DND-41 (cell line): ENCODE measurements at regions not wholly inside any gene's neighbourhood (a gene's known extent, or its start where the extent isn't known, plus 50 kb on each side); places are given as distances from the start of the nearest gene placed in this dataset.

ENCODE experiments used
- ATAC-seq: fragments of 200-7000 bp; cut with Tn5 transposase; 3 replicates; pipeline ENCODE4 v1.9.1; 2021; ENCODE audit warnings: low read depth; ENCODE audit not compliant: insufficient read depth
- DNase-seq: peaks from one replicate; pipeline ENCODE4 v3.0.0-alpha.2; 2020
- H2AFZ ChIP-seq: 2 replicates; pipeline ENCODE4 v1.6.0; 2012; ENCODE audit warnings: low read depth, low read length
- H3K27ac ChIP-seq: 2 replicates; pipeline ENCODE4 v1.5.1; 2012; ENCODE audit warnings: low read length, inconsistent platforms
- H3K27me3 ChIP-seq: fragments of 200-600 bp; sonication (generic); 2 replicates; pipeline ENCODE4 v1.6.0; 2012; ENCODE audit warnings: low read length, mild to moderate bottlenecking, inconsistent platforms; ENCODE audit not compliant: insufficient read depth, poor library complexity
- H3K36me3 ChIP-seq: 2 replicates; pipeline ENCODE4 v1.5.1; 2012; ENCODE audit warnings: low read length, inconsistent platforms; ENCODE audit not compliant: insufficient read depth
- H3K4me1 ChIP-seq: 2 replicates; pipeline ENCODE4 v1.5.1; 2012; ENCODE audit warnings: mild to moderate bottlenecking, low read length; ENCODE audit not compliant: insufficient read depth
- H3K4me2 ChIP-seq: 2 replicates; pipeline ENCODE4 v1.6.0; 2012; ENCODE audit warnings: mild to moderate bottlenecking, moderate library complexity, low read length, inconsistent platforms; ENCODE audit not compliant: insufficient read depth
- H3K4me3 ChIP-seq, 2 experiments: fragments of 200-600 bp in 1 of 2; shearing (Covaris generic) in 1 of 2; 2 replicates each; pipeline ENCODE4 v1.5.1; 2012 to 2016; ENCODE audit warnings: inconsistent platforms in 2 of 2, low read length in 2 of 2, mild to moderate bottlenecking in 2 of 2, low read depth in 1 of 2, moderate library complexity in 1 of 2
- H3K79me2 ChIP-seq: 2 replicates; pipeline ENCODE4 v1.6.0; 2012; ENCODE audit warnings: low read length, inconsistent platforms; ENCODE audit not compliant: insufficient read depth
- H3K9ac ChIP-seq: 2 replicates; pipeline ENCODE4 v1.6.0; 2012; ENCODE audit warnings: low read depth, mild to moderate bottlenecking, inconsistent platforms, low read length, moderate library complexity
- H3K9me3 ChIP-seq: 2 replicates; pipeline ENCODE4 v1.5.1; 2012; ENCODE audit warnings: low read length, moderate library complexity, mild to moderate bottlenecking, inconsistent platforms; ENCODE audit not compliant: insufficient read depth, severe bottlenecking
- H4K20me1 ChIP-seq: 2 replicates; pipeline ENCODE4 v1.6.0; 2012; ENCODE audit warnings: low read length; ENCODE audit not compliant: insufficient read depth
- CTCF ChIP-seq: IDR thresholded peaks from 2 replicates; pipeline ENCODE4 v1.5.1; 2012; ENCODE audit warnings: borderline replicate concordance, low read length, moderate library complexity, mild to moderate bottlenecking; ENCODE audit not compliant: poor library complexity, severe bottlenecking; ENCODE audit errors: extremely low read depth
- EZH2 ChIP-seq: IDR thresholded peaks from 3 replicates; pipeline ENCODE4 v1.6.1; 2012; ENCODE audit warnings: borderline replicate concordance, low read depth, mild to moderate bottlenecking, moderate library complexity, low read length, inconsistent platforms; ENCODE audit not compliant: severe bottlenecking

- H3K27me3 ChIP-seq, result no peaks in the 10 kb centered on the region
- no peak for TF ChIP-seq CTCF
- no peak for TF ChIP-seq EZH2
- no peaks in the 10 kb centered on the region for H4K20me1 ChIP-seq
- peak overlapping the region; percentile 99 for H3K27ac ChIP-seq
- H3K4me1 ChIP-seq, result peaks cover 100% of the 10 kb centered on the region
- peaks cover 47% of the 10 kb centered on the region for H3K79me2 ChIP-seq
- DNase-seq (no peak), ATAC-seq (no peak)
- H3K9me3 ChIP-seq, result no peaks in the 10 kb centered on the region
- peak overlapping the region; percentile 0; the same call in 1 of the 2 replicates for H2AFZ ChIP-seq
- no peak overlapping the region for H3K4me3 ChIP-seq
- peak overlapping the region; percentile 31; the same call in 1 of the 2 replicates for H3K9ac ChIP-seq
- no peak overlapping the region for H3K4me2 ChIP-seq
- H3K36me3 ChIP-seq, result no peaks in the 10 kb centered on the region
Observed at GRCh38 chr14:98204139-98204538, 1067.9 kb downstream of the BCL11B start.

- DNase-seq (peak; percentile 34), ATAC-seq (no peak)
- Histone ChIP-seq H3K4me3 (no peak overlapping the region), H3K4me2 (peak overlapping the region; percentile 1; the same call in 1 of the 2 replicates), H3K27me3 (no peaks in the 10 kb centered on the region), H3K27ac (peak overlapping the region; percentile 99), H3K4me1 (peaks cover 100% of the 10 kb centered on the region), H3K36me3 (no peaks in the 10 kb centered on the region), H4K20me1 (no peaks in the 10 kb centered on the region), H3K9me3 (no peaks in the 10 kb centered on the region), H3K9ac (peak overlapping the region; percentile 76), H3K79me2 (peaks cover 49% of the 10 kb centered on the region), H2AFZ (no peak overlapping the region)
- peak; percentile 15 for TF ChIP-seq CTCF
- TF ChIP-seq EZH2, result no peak
Observed at GRCh38 chr14:98207415-98207814, 1064.6 kb downstream of the BCL11B start.

- Histone ChIP-seq H3K4me3 (no peak overlapping the region), H3K27ac (peak overlapping the region; percentile 99), H3K27me3 (no peaks in the 10 kb centered on the region), H4K20me1 (no peaks in the 10 kb centered on the region), H3K36me3 (no peaks in the 10 kb centered on the region), H3K79me2 (peaks cover 46% of the 10 kb centered on the region), H3K9ac (peak overlapping the region; percentile 76), H2AFZ (no peak overlapping the region), H3K9me3 (no peaks in the 10 kb centered on the region), H3K4me1 (peaks cover 100% of the 10 kb centered on the region), H3K4me2 (no peak overlapping the region)
- peak; percentile 43 for DNase-seq
- no peak for ATAC-seq
- no peak for TF ChIP-seq EZH2
- no peak for TF ChIP-seq CTCF
Observed at GRCh38 chr14:98208211-98208611, 1063.8 kb downstream of the BCL11B start.
